GM12892 (cell line): ENCODE measurements at regions not wholly inside any gene's neighbourhood (a gene's known extent, or its start where the extent isn't known, plus 50 kb on each side); places are given as distances from the start of the nearest gene placed in this dataset.

Source experiments
- POLR2A ChIP-seq: IDR thresholded peaks from 2 replicates; pipeline ENCODE4 v1.6.1; 2011; ENCODE audit warnings: low read depth, low read length, control low read depth
- POLR2AphosphoS5 ChIP-seq: IDR thresholded peaks from 2 replicates; pipeline ENCODE4 v1.6.1; 2011; ENCODE audit warnings: low read depth, low read length, control low read depth
- TAF1 ChIP-seq: IDR thresholded peaks from 2 replicates; pipeline ENCODE4 v1.6.1; 2011; ENCODE audit warnings: low read depth, mild to moderate bottlenecking, control low read depth, low read length, borderline replicate concordance

DNA sequence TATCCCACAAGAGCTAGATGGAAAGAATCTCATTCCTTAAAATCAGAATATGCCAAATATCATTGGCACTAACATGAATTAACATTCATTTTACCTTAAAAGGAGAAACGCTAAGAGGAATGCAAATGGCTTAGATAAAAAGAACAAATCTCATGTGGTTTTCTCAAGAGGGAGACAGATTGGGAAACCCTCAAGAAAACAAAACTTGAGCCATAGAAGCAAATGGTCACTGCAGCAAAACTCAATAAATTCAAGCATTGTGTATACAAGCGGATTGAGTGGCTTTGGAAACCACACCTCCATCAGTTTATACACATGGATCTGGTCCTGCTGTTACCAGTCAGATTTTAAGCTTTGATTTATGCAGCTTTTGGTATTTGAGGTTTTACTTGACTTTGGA is 1331.8 kb upstream of the ZEB2 start:
- no peak for TF ChIP-seq POLR2A
- no peak for TF ChIP-seq TAF1
- TF ChIP-seq POLR2AphosphoS5: no peak
